ENCODE measurements at regions not wholly inside any gene's neighbourhood (a gene's known extent, or its start where the extent isn't known, plus 50 kb on each side); places are given as distances from the start of the nearest gene placed in this dataset.

- Histone ChIP-seq H4K8ac (ENCODE audit: extremely low read depth, insufficient read depth, low read length) (no peak overlapping the region), H3K14ac (ENCODE audit: insufficient read length) (no peak overlapping the region), H3K79me2 (ENCODE audit: control insufficient read depth in 1 of 2, insufficient read depth in 2 of 2, low read length in 2 of 2) (no peaks in the 10 kb centered on the region), H3K4ac (replicated peaks; ENCODE audit: insufficient read length, low read depth, low read length) (no peak overlapping the region), H2BK5ac (ENCODE audit: low read depth, low read length) (no peak overlapping the region), H3K36me3 (ENCODE audit: control insufficient read depth in 2 of 4, insufficient read depth in 4 of 4, low read length in 3 of 4) (no peaks in the 10 kb centered on the region), H2BK12ac (ENCODE audit: low read depth, low read length) (no peak overlapping the region), H3K4me1 (replicated peaks in 1 of 4; ENCODE audit: control insufficient read depth in 3 of 4, insufficient read depth in 4 of 4, low read length in 3 of 4) (peaks cover 0 to 1% (median under 1%) of the 10 kb centered on the region in 4 experiments; a peak in 2 of 7 replicates), H4K91ac (replicated peaks; ENCODE audit: insufficient read length, low read length) (no peak overlapping the region), H2BK120ac (replicated peaks; ENCODE audit: low read depth, low read length) (no peak overlapping the region), H3K9me3 (ENCODE audit: insufficient read depth in 2 of 2, low read depth in 1 of 2, low read length in 1 of 2) (no peaks in the 10 kb centered on the region), H3K18ac (ENCODE audit: extremely low read depth, low read length) (no peak overlapping the region), H3K56ac (replicated peaks; ENCODE audit: insufficient read length, low read depth, low read length) (no peak overlapping the region), H2AK5ac (ENCODE audit: low read depth, low read length) (no peak overlapping the region), H2BK20ac (ENCODE audit: low read length) (no peak overlapping the region), H3K4me2 (ENCODE audit: insufficient read depth in 1 of 2, low read depth in 2 of 2, low read length in 2 of 2) (no peak overlapping the region), H4K5ac (ENCODE audit: insufficient read length, low read depth, low read length) (no peak overlapping the region), H3K23ac (ENCODE audit: insufficient read length) (no peak overlapping the region), H3K79me1 (ENCODE audit: low read depth, low read length) (no peaks in the 10 kb centered on the region), H3K23me2 (ENCODE audit: low read depth, low read length) (no peaks in the 10 kb centered on the region), H2AFZ (ENCODE audit: low read length) (no peak overlapping the region), H3K27ac (ENCODE audit: low read depth, low read length) (no peak overlapping the region), H2BK15ac (ENCODE audit: low read length) (no peak overlapping the region), H3K4me3 (ENCODE audit: extremely low read depth in 1 of 4, insufficient read depth in 2 of 4, low read depth in 3 of 4, low read length in 4 of 4) (no peak overlapping the region), H4K20me1 (replicated peaks in 1 of 2; ENCODE audit: control insufficient read depth in 1 of 2, insufficient read depth in 2 of 2, low read length in 2 of 2) (no peaks in the 10 kb centered on the region), H3K9ac (replicated peaks in 1 of 4; ENCODE audit: extremely low read depth in 1 of 4, low read depth in 3 of 4, low read length in 3 of 4) (no peak overlapping the region), H3K27me3 (replicated peaks in 1 of 4; ENCODE audit: control insufficient read depth in 3 of 4, extremely low read depth in 1 of 4, insufficient read depth in 3 of 4, low read length in 3 of 4) (no peaks in the 10 kb centered on the region)
- FAIRE-seq (no peak), DNase-seq (ENCODE audit: low read depth in 1 of 2, low spot score in 2 of 2) (no peak)
- ChIA-PET POLR2A (ENCODE audit: partially characterized antibody) (no interaction called here), CTCF (ENCODE audit: partially characterized antibody) (interaction anchor here (0.9 to 1.8 kb wide), 5 partner anchors 13 to 326 kb away, joined by 3 to 9 read pairs (median 3); no protein-coding TSS in a partner anchor)
- 92% methylated on average over 4 of the region's 4 CpGs; no CpG with 5 or more reads in 1 of the 2 experiments for WGBS, 2 experiments (ENCODE audit: extremely low coverage in 1 of 2, insufficient coverage in 1 of 2, insufficient read length in 1 of 2, insufficient replicate concordance in 2 of 2, low coverage in 1 of 2, low lambda C conversion rate in 2 of 2, missing lambda C conversion rate in 1 of 2)
- TF ChIP-seq KDM4A (IDR thresholded peaks at IDR 0.05; ENCODE audit: low read depth, low read length, severe bottlenecking): no peak
- no peak for TF ChIP-seq USF2 (IDR thresholded peaks at IDR 0.05; ENCODE audit: low read length)
- no peak for TF ChIP-seq PHF8 (conservative IDR thresholded peaks at IDR 0.05; ENCODE audit: low read depth, low read length)
These were observed 130.6 kb downstream of the RPL22L1 start for GRCh38 chr3:170739410-170739809.
